PC-9 (cell line): ENCODE measurements at regions not wholly inside any gene's neighbourhood (a gene's known extent, or its start where the extent isn't known, plus 50 kb on each side); places are given as distances from the start of the nearest gene placed in this dataset.

Experiments
- BruUV-seq: library from RNA; stranded (reverse); fragments of 400-500 nt; replicated peaks from 2 replicates; lab custom pipeline; 2021; lab: Mats Ljungman, UMichigan
- CTCF ChIA-PET: fragments of 300-600 bp; sonication (Branson Sonifier 250); formaldehyde crosslinking; loops from one replicate; lab custom pipeline; 2022; ENCODE audit warnings: antibody characterized with exemption; lab: Charles Lee
- POLR2A ChIA-PET: fragments of 300-600 bp; sonication (Branson Sonifier 250); formaldehyde crosslinking; loops from one replicate; lab custom pipeline; 2022; ENCODE audit warnings: antibody characterized with exemption; ENCODE audit not compliant: unreplicated experiment; lab: Charles Lee
- DNase-seq, 2 experiments: peaks; one replicate each; pipeline versions ENCODE4 v3.0.0 to v3.0.0-alpha.2; 2015 to 2022; ENCODE audit warnings: mixed read lengths in 1 of 2
- H2AFZ ChIP-seq: fragments of 200-600 bp; sonication (generic); 2 replicates; pipeline ENCODE4 v1.8.1; 2017; ENCODE audit warnings: antibody characterized with exemption
- H3F3A ChIP-seq: fragments of 200-600 bp; sonication (generic); 2 replicates; pipeline ENCODE4 v1.8.1; 2017; ENCODE audit warnings: antibody characterized with exemption, mild to moderate bottlenecking, low read depth; ENCODE audit not compliant: insufficient read depth
- H3K27ac ChIP-seq: fragments of 200-600 bp; sonication (generic); 2 replicates; pipeline ENCODE4 v1.6.1; 2016; ENCODE audit warnings: mixed run types
- H3K27me3 ChIP-seq: fragments of 200-600 bp; sonication (generic); 2 replicates; pipeline ENCODE4 v1.6.1; 2016; ENCODE audit warnings: low read depth, mixed run types; ENCODE audit not compliant: insufficient read depth
- H3K36me3 ChIP-seq: fragments of 200-600 bp; sonication (generic); 2 replicates; pipeline ENCODE4 v1.6.1; 2016; ENCODE audit warnings: low read depth, mixed run types
- H3K4me1 ChIP-seq: fragments of 200-600 bp; sonication (generic); replicated peaks from 2 replicates; pipeline ENCODE4 v1.6.1; 2016; ENCODE audit warnings: mixed run types; ENCODE audit not compliant: insufficient read depth
- H3K4me2 ChIP-seq: fragments of 200-600 bp; sonication (generic); 2 replicates; pipeline ENCODE4 v1.6.1; 2017; ENCODE audit warnings: mixed run types
- H3K4me3 ChIP-seq: fragments of 200-600 bp; sonication (generic); 2 replicates; pipeline ENCODE4 v1.6.1; 2016; ENCODE audit warnings: mixed run types
- H3K79me2 ChIP-seq: fragments of 200-600 bp; sonication (generic); 2 replicates; pipeline ENCODE4 v1.6.1; 2017; ENCODE audit warnings: low read depth, mixed run types
- H3K9me2 ChIP-seq: fragments of 200-600 bp; sonication (generic); 2 replicates; pipeline ENCODE4 v1.8.1; 2017; ENCODE audit warnings: mild to moderate bottlenecking; ENCODE audit not compliant: insufficient read depth
- H3K9me3 ChIP-seq: fragments of 200-600 bp; sonication (generic); 2 replicates; pipeline ENCODE4 v1.8.1; 2016; ENCODE audit warnings: low read depth; ENCODE audit not compliant: insufficient read depth
- H4K20me1 ChIP-seq: fragments of 200-600 bp; sonication (generic); 2 replicates; pipeline ENCODE4 v1.8.1; 2017; ENCODE audit not compliant: insufficient read depth
- CTCF ChIP-seq: fragments of 200-600 bp; sonication (generic); conservative IDR thresholded peaks from 2 replicates; pipeline ENCODE4 v1.6.1; 2017; ENCODE audit warnings: mixed run types, antibody characterized with exemption, mild to moderate bottlenecking, moderate library complexity
- EZH2 ChIP-seq: fragments of 200-600 bp; sonication (generic); IDR thresholded peaks from 2 replicates; pipeline ENCODE4 v1.8.0; 2017; ENCODE audit warnings: antibody characterized with exemption, low read depth
- intact Hi-C: fragments of 100-400 bp; cut with micrococcal nuclease; formaldehyde crosslinking; loops from one replicate; pipeline ENCODE4 v1.10.0; 2022; ENCODE audit not compliant: unreplicated experiment

DNA sequence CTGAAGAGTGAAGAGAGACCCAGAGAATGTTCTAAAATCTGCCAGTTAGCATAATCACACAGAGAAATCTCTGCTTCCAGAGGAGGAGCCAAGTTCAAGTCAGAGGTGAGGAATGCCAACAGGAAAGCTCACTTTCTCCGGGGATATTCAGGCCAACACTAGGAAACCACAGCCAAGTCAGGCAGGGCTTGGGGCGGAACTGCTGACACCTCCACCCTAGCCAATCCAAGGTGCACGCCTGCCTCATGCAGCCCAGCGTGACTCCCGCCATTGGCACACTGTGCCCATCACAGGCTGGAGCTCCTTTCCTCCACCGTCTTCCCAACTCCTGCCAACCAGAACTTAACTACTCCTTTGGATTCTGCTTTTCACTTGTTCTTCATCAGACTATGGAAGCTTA lies 374.3 kb upstream of the CCDC196 start:
- Histone ChIP-seq H3K4me3 (no peak overlapping the region), H3K79me2 (no peaks in the 10 kb centered on the region), H3K9me2 (no peaks in the 10 kb centered on the region), H3K36me3 (no peaks in the 10 kb centered on the region), H3K27ac (no peak overlapping the region), H3F3A (no peaks in the 10 kb centered on the region; the same call in 1 of the 2 replicates), H4K20me1 (no peaks in the 10 kb centered on the region), H3K9me3 (peaks cover 9% of the 10 kb centered on the region; the same call in 1 of the 2 replicates), H2AFZ (peak overlapping the region; percentile 22; the same call in 1 of the 2 replicates), H3K4me2 (no peak overlapping the region), H3K27me3 (no peaks in the 10 kb centered on the region), H3K4me1 (peaks cover 15% of the 10 kb centered on the region)
- ChIA-PET POLR2A (no interaction called here), CTCF (no interaction called here)
- BruUV-seq, result no TSS peak
- DNase-seq, result peak in 1 of 2 experiments; percentile 13
- TF ChIP-seq EZH2, result no peak
- TF ChIP-seq CTCF, result no peak
- intact Hi-C loops, result no loop called here

GRCh38 chr14:66114071-66114470 lies 372.1 kb upstream of the CCDC196 start:
- H3K4me1 ChIP-seq, result peaks cover 29% of the 10 kb centered on the region
- no peak overlapping the region for H3K27ac ChIP-seq
- H3K9me3 ChIP-seq, result peaks cover 13% of the 10 kb centered on the region; the same call in 1 of the 2 replicates
- no peaks in the 10 kb centered on the region for H3K9me2 ChIP-seq
- H3K4me2 ChIP-seq, result no peak overlapping the region
- no peaks in the 10 kb centered on the region for H3K27me3 ChIP-seq
- 0 out of 2 replicates have a peak, but pooled peaks cover 2% of the 10 kb centered on the region for H3K36me3 ChIP-seq
- ChIA-PET CTCF (no interaction called here), POLR2A (no interaction called here)
- no peak overlapping the region for H2AFZ ChIP-seq
- no peak for DNase-seq
- TF ChIP-seq CTCF, result no peak
- TF ChIP-seq EZH2, result no peak
- no TSS peak for BruUV-seq
- H3K4me3 ChIP-seq, result no peak overlapping the region
- intact Hi-C loops, result no loop called here
- no peaks in the 10 kb centered on the region for H4K20me1 ChIP-seq
- no peaks in the 10 kb centered on the region for H3K79me2 ChIP-seq
- H3F3A ChIP-seq, result peaks cover 10% of the 10 kb centered on the region; the same call in 1 of the 2 replicates

DNA sequence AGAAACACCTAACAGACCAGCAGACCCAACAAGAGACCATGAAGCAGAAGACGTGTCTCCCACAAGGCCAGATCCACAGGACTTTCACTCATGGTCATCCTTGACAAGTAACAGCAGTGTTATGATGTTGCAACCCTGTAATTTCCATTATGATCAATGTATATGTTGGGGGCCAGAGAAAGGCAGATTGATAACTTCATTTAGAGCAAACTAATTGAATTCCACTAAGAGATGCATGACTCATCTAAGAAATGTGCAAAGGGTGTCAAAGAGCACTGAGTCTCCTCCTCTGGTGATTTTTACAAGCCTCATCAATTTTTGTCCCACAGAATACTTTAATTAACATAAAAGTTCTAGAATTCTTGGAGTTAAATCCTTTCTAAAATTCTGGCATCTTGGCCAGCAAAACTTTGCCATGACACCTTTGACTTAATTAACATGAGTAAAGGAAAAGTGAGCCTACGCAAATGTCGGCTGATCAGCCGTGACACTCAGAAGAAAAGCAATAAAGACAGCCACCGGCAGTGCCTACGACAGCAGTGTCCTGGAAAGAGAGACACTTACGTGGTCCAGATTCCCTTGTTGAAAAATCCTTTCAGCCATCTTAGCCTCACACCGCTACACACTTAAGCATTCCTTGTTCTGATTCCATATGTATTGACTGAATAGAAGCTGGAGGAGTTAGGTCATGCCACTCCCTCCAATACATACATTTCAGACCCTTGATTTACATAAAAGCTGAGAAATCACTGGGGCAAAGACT lies 370.2 kb upstream of the CCDC196 start:
- no peak for DNase-seq
- no TSS peak for BruUV-seq
- H3F3A ChIP-seq, result peaks cover 10% of the 10 kb centered on the region; the same call in 1 of the 2 replicates
- CTCF ChIA-PET, result no interaction called here
- H3K36me3 ChIP-seq, result 0 out of 2 replicates have a peak, but pooled peaks cover 2% of the 10 kb centered on the region
- peaks cover 29% of the 10 kb centered on the region for H3K4me1 ChIP-seq
- H3K27ac ChIP-seq, result no peak overlapping the region
- H3K4me2 ChIP-seq, result no peak overlapping the region
- intact Hi-C loops, result no loop called here
- no peak overlapping the region for H2AFZ ChIP-seq
- no peak for TF ChIP-seq EZH2
- TF ChIP-seq CTCF, result no peak
- POLR2A ChIA-PET, result no interaction called here
- no peaks in the 10 kb centered on the region for H3K79me2 ChIP-seq
- peaks cover 13% of the 10 kb centered on the region; the same call in 1 of the 2 replicates for H3K9me3 ChIP-seq
- H3K9me2 ChIP-seq, result no peaks in the 10 kb centered on the region
- H3K27me3 ChIP-seq, result no peaks in the 10 kb centered on the region
- H3K4me3 ChIP-seq, result no peak overlapping the region
- H4K20me1 ChIP-seq, result no peaks in the 10 kb centered on the region
